ENCODE measurements at regions not wholly inside any gene's neighbourhood (a gene's known extent, or its start where the extent isn't known, plus 50 kb on each side); places are given as distances from the start of the nearest gene placed in this dataset.
"Not testable (repeated sequence)": the region's sequence is repeated elsewhere in the genome, so short reads cannot be mapped to it uniquely, and the experiment has no call there.

GRCh38 chr6:170037541-170038250 is 253.2 kb downstream of the DLL1 start:
- TF ChIP-seq, protein P1, sequence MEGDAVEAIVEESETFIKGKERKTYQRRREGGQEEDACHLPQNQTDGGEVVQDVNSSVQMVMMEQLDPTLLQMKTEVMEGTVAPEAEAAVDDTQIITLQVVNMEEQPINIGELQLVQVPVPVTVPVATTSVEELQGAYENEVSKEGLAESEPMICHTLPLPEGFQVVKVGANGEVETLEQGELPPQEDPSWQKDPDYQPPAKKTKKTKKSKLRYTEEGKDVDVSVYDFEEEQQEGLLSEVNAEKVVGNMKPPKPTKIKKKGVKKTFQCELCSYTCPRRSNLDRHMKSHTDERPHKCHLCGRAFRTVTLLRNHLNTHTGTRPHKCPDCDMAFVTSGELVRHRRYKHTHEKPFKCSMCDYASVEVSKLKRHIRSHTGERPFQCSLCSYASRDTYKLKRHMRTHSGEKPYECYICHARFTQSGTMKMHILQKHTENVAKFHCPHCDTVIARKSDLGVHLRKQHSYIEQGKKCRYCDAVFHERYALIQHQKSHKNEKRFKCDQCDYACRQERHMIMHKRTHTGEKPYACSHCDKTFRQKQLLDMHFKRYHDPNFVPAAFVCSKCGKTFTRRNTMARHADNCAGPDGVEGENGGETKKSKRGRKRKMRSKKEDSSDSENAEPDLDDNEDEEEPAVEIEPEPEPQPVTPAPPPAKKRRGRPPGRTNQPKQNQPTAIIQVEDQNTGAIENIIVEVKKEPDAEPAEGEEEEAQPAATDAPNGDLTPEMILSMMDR (IDR thresholded peaks at IDR 0.05; ENCODE audit: insufficient read depth, low read length), result no peak
- no peak for DNase-seq (ENCODE audit: low read depth)
- no peak overlapping the region for H3K4me3 ChIP-seq (ENCODE audit: low read depth, low read length)

- no peak for DNase-seq (ENCODE audit: low read depth)
- no peak overlapping the region for H3K4me3 ChIP-seq (ENCODE audit: low read depth, low read length)
- TF ChIP-seq, protein P1 (IDR thresholded peaks at IDR 0.05; ENCODE audit: insufficient read depth, low read length), result no peak
Measured at GRCh38 chr6:170036916-170037315, 254.0 kb downstream of the DLL1 start.

DNA sequence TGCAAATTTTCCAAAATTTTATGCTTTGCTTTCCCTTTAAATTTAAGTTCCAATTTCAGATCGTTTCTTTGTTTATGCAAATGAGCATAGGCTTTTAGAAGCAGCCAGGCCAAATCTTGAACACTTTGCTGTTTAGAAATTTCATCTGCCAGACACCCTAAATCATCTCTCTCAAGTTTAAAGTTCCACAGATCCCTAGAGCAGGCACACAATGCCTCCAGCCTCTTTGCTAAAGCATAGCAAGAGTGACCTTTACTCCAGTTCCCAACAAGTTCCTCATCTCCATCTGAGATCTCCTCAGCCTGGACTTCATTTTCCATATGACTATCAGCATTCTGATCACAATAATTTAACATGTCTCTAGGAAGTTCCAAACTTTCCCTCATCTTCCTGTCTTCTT is 254.5 kb downstream of the DLL1 start:
- not testable (repeated sequence) for DNase-seq (ENCODE audit: low read depth); H3K4me3 ChIP-seq (ENCODE audit: low read depth, low read length)

- TF ChIP-seq, protein P1 (IDR thresholded peaks at IDR 0.05; ENCODE audit: insufficient read depth, low read length), result no peak
- DNase-seq (ENCODE audit: low read depth), result no peak
- no peak overlapping the region for H3K4me3 ChIP-seq (ENCODE audit: low read depth, low read length)
Measured at GRCh38 chr6:170035901-170036304, 255.0 kb downstream of the DLL1 start.

GRCh38 chr6:170035044-170035443 is 255.8 kb downstream of the DLL1 start:
- no peak for DNase-seq (ENCODE audit: low read depth)
- TF ChIP-seq, protein P1 (IDR thresholded peaks at IDR 0.05; ENCODE audit: insufficient read depth, low read length), result no peak
- H3K4me3 ChIP-seq (ENCODE audit: low read depth, low read length), result no peak overlapping the region

- no peak overlapping the region for H3K4me3 ChIP-seq (ENCODE audit: low read depth, low read length)
- DNase-seq (ENCODE audit: low read depth), result no peak
- TF ChIP-seq, protein P1 (IDR thresholded peaks at IDR 0.05; ENCODE audit: insufficient read depth, low read length), result no peak
Measured at GRCh38 chr6:170034294-170034693, 256.6 kb downstream of the DLL1 start.

DNA sequence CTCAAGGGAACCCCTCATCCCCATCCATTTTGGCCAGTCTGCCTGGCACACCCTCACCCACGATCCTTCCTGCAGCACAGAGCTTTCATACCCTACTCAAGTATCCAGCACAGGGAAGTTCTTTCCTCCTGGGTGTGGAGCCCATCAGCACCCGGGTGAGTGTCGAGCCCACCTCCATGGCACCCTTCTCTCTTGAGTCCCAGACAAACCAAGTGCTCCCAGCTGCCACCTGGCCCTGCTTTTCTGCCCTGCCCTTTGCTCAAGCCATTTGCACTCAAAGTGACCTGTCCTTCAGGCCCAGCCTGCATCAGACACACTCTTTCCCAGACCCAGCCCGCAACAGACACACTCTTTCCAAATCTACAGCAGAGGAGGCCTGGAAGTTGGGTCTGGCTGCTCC is 257.2 kb downstream of the DLL1 start:
- TF ChIP-seq, protein P1 (IDR thresholded peaks at IDR 0.05; ENCODE audit: insufficient read depth, low read length), result no peak
- no peak for DNase-seq (ENCODE audit: low read depth)
- no peak overlapping the region for H3K4me3 ChIP-seq (ENCODE audit: low read depth, low read length)
